NCI-H2081 treated with DMSO at 0.1 percent for 48 hours (cell line): ENCODE measurements at regions not wholly inside any gene's neighbourhood (a gene's known extent, or its start where the extent isn't known, plus 50 kb on each side); places are given as distances from the start of the nearest gene placed in this dataset.

Source experiments
- DNase-seq: peaks from one replicate; lab custom pipeline; 2025; lab: John Stamatoyannopoulos, UW

- DNase-seq = no peak
Observed at GRCh38 chr13:63435667-63436324, 2020.1 kb upstream of the PCDH20 start.

GRCh38 chr13:63433546-63434150, 2018.0 kb upstream of the PCDH20 start:
- DNase-seq = no peak

GRCh38 chr13:63427170-63427569, 2011.5 kb upstream of the PCDH20 start:
- no peak for DNase-seq

- no peak for DNase-seq
Observed at GRCh38 chr13:63425131-63425530, 2009.5 kb upstream of the PCDH20 start.

GRCh38 chr13:63421123-63421522, 2005.5 kb upstream of the PCDH20 start:
- DNase-seq = no peak

GRCh38 chr13:63420685-63421084, 2005.0 kb upstream of the PCDH20 start:
- DNase-seq = no peak

- DNase-seq = no peak
Observed at GRCh38 chr13:63414247-63414646, 1998.6 kb upstream of the PCDH20 start.

GRCh38 chr13:63409791-63410351, 1994.2 kb upstream of the PCDH20 start:
- DNase-seq = no peak

- no peak for DNase-seq
Observed at GRCh38 chr13:63408331-63409189, 1992.9 kb upstream of the PCDH20 start.

- DNase-seq = no peak
Observed at GRCh38 chr13:63403733-63404132, 1988.1 kb upstream of the PCDH20 start.

- DNase-seq = no peak
Observed at GRCh38 chr13:63396746-63397145, 1981.1 kb upstream of the PCDH20 start.

- DNase-seq = no peak
Observed at GRCh38 chr13:63393112-63393511, 1977.5 kb upstream of the PCDH20 start.

GRCh38 chr13:63389756-63390155, 1974.1 kb upstream of the PCDH20 start:
- DNase-seq = no peak

- DNase-seq = no peak
Observed at GRCh38 chr13:63381078-63381859, 1965.6 kb upstream of the PCDH20 start.

GRCh38 chr13:63377986-63378385, 1962.3 kb upstream of the PCDH20 start:
- no peak for DNase-seq

GRCh38 chr13:63370101-63370500, 1954.5 kb upstream of the PCDH20 start:
- no peak for DNase-seq

- no peak for DNase-seq
Observed at GRCh38 chr13:63367522-63368198, 1952.0 kb upstream of the PCDH20 start.

GRCh38 chr13:63364159-63364558, 1948.5 kb upstream of the PCDH20 start:
- no peak for DNase-seq

GRCh38 chr13:63351533-63351932, 1935.9 kb upstream of the PCDH20 start:
- no peak for DNase-seq

GRCh38 chr13:63351081-63351480, 1935.4 kb upstream of the PCDH20 start:
- no peak for DNase-seq

- no peak for DNase-seq
Observed at GRCh38 chr13:63345835-63346234, 1930.2 kb upstream of the PCDH20 start.
